Spleen (tissue), 11 donors: ENCODE measurements at regions not wholly inside any gene's neighbourhood (a gene's known extent, or its start where the extent isn't known, plus 50 kb on each side); places are given as distances from the start of the nearest gene placed in this dataset.

Experiments
- DNase-seq: peaks from one replicate; pipeline ENCODE4 v3.0.0-alpha.2; 2020
- H3K27ac ChIP-seq, 8 donors: fragments of 200-600 bp; sonication (generic) in 7 of 8; 1 replicate in 4 of 8; 2 replicates in 4 of 8; pipeline versions ENCODE4 v1.5.0 to v1.8.0; 2016 to 2021; ENCODE audit warnings: inconsistent platforms in 4 of 8, mild to moderate bottlenecking in 4 of 8, moderate library complexity in 1 of 8
- H3K27me3 ChIP-seq, 7 donors: fragments of 200-600 bp; sonication (generic) in 6 of 7; replicated peaks in 1 of 7; 1 replicate in 4 of 7; 2 replicates in 3 of 7; pipeline versions ENCODE4 v1.5.0 to v1.8.0; 2016 to 2021; ENCODE audit warnings: inconsistent platforms in 3 of 7, mild to moderate bottlenecking in 1 of 7
- H3K36me3 ChIP-seq, 6 donors: fragments of 200-600 bp; sonication (generic) in 5 of 6; 1 replicate in 4 of 6; 2 replicates in 2 of 6; pipeline versions ENCODE4 v1.5.0 to v1.8.0; 2016 to 2021; ENCODE audit warnings: inconsistent platforms in 2 of 6
- H3K4me1 ChIP-seq, 6 donors: fragments of 200-600 bp; sonication (generic) in 5 of 6; 1 replicate in 3 of 6; 2 replicates in 3 of 6; pipeline versions ENCODE4 v1.5.0 to v1.8.0; 2016 to 2021; ENCODE audit warnings: inconsistent platforms in 3 of 6
- H3K4me3 ChIP-seq, 8 donors: fragments of 200-600 bp; sonication (generic) in 7 of 8; 1 replicate in 4 of 8; 2 replicates in 4 of 8; pipeline versions ENCODE4 v1.5.0 to v1.8.0; 2016 to 2021; ENCODE audit warnings: inconsistent platforms in 4 of 8, mild to moderate bottlenecking in 4 of 8, moderate library complexity in 2 of 8
- H3K9me3 ChIP-seq, 8 donors: fragments of 200-600 bp; sonication (generic) in 7 of 8; 1 replicate in 4 of 8; 2 replicates in 4 of 8; pipeline versions ENCODE4 v1.5.0 to v1.8.0; 2016 to 2021; ENCODE audit warnings: inconsistent platforms in 4 of 8
- CTCF ChIP-seq, 11 experiments: fragments of 200-600 bp in 7 of 11; fragments of 450-650 bp in 4 of 11; sonication (generic) in 4 of 11; IDR thresholded peaks in 8 of 11; conservative IDR thresholded peaks in 3 of 11; 1 replicate in 7 of 11; 2 replicates in 4 of 11; pipeline versions ENCODE4 v1.4.0 to v1.8.0; 2016 to 2021; ENCODE audit warnings: antibody characterized with exemption in 11 of 11, inconsistent platforms in 4 of 11, mild to moderate bottlenecking in 1 of 11
- POLR2A ChIP-seq, 3 donors: fragments of 450-650 bp; IDR thresholded peaks; one replicate each; pipeline ENCODE4 v1.5.1; 2017; ENCODE audit warnings: antibody characterized with exemption in 3 of 3, mild to moderate bottlenecking in 1 of 3
- POLR2AphosphoS5 ChIP-seq, 3 donors: sonication (generic); formaldehyde crosslinking; IDR thresholded peaks; one replicate each; pipeline ENCODE4 v1.5.1; 2017; ENCODE audit warnings: antibody characterized with exemption in 3 of 3
- WGBS, 5 donors: extraction: QIAGEN DNeasy Blood & Tissue Kit in 3 of 5; methylation state at CpG; one replicate each; pipeline versions ENCODE4 v1.1.5 to v1.1.7; 2013 to 2018; 5-methylcytosine and 5-hydroxymethylcytosine counted together
- intact Hi-C: fragments of 100-400 bp; cut with DNase I; formaldehyde crosslinking; loops from one replicate; pipeline ENCODE4 v1.15.0; 2023; ENCODE audit warnings: low total_unique reads
- donor health status: healthy with polysubstance abuse.
- donor health status: DM: no; HTN: no; CAD: no; lungs with moderate emphysema.
- donor health status: DM: no; HTN: no; CAD: no.
- donor health status: Bipolar disorder and iron deficiency.
- donor health status: healthy.
- donor health status: DM: no; HTN: no; CAD: no.
- donor health status: DM: yes; HTN: yes; CAD: no.

- Histone ChIP-seq H3K4me1 (no peaks in the 10 kb centered on the region), H3K27me3 (no peaks in the 10 kb centered on the region), H3K4me3 (no peak overlapping the region), H3K9me3 (peaks cover 0 to 5% (median 0%) of the 10 kb centered on the region in 8 donors), H3K27ac (no peak overlapping the region), H3K36me3 (no peaks in the 10 kb centered on the region)
- intact Hi-C loops = no loop called here
- no peak for DNase-seq
- TF ChIP-seq POLR2A (IDR thresholded peaks at IDR 0.05) (no peak), POLR2AphosphoS5 (IDR thresholded peaks at IDR 0.05) (no peak), CTCF (IDR thresholded peaks at IDR 0.05 in 8 of 11, conservative IDR thresholded peaks at IDR 0.05 in 3 of 11) (no peak)
- 30 to 44% (median 39%) methylated on average over 2 of the region's 2 CpGs for WGBS, 5 donors
Measured at GRCh38 chr18:30652387-30652786, 390.2 kb downstream of the DSC3 start.

- H3K9me3 ChIP-seq = no peaks in the 10 kb centered on the region
- TF ChIP-seq CTCF (IDR thresholded peaks at IDR 0.05 in 8 of 11, conservative IDR thresholded peaks at IDR 0.05 in 3 of 11) = no peak
- no peak for TF ChIP-seq POLR2AphosphoS5 (IDR thresholded peaks at IDR 0.05)
- TF ChIP-seq POLR2A (IDR thresholded peaks at IDR 0.05) = no peak
- intact Hi-C loops = no loop called here
- DNase-seq = no peak
- no peak overlapping the region for H3K27ac ChIP-seq
- no peaks in the 10 kb centered on the region for H3K27me3 ChIP-seq
- no peak overlapping the region for H3K4me3 ChIP-seq
- H3K36me3 ChIP-seq = no peaks in the 10 kb centered on the region
- no peaks in the 10 kb centered on the region for H3K4me1 ChIP-seq
Measured at GRCh38 chr18:30650499-30650898, 392.0 kb downstream of the DSC3 start.

- Histone ChIP-seq H3K27me3 (no peaks in the 10 kb centered on the region), H3K27ac (no peak overlapping the region), H3K36me3 (no peaks in the 10 kb centered on the region), H3K9me3 (peaks cover 0 to 6% (median 0%) of the 10 kb centered on the region in 8 donors), H3K4me1 (no peaks in the 10 kb centered on the region), H3K4me3 (no peak overlapping the region)
- no peak for TF ChIP-seq CTCF (IDR thresholded peaks at IDR 0.05 in 8 of 11, conservative IDR thresholded peaks at IDR 0.05 in 3 of 11)
- TF ChIP-seq POLR2A (IDR thresholded peaks at IDR 0.05) = no peak
- no peak for TF ChIP-seq POLR2AphosphoS5 (IDR thresholded peaks at IDR 0.05)
- no peak for DNase-seq
- intact Hi-C loops = no loop called here
Measured at GRCh38 chr18:30644158-30644557, 398.4 kb downstream of the DSC3 start.

- no peaks in the 10 kb centered on the region for H3K27me3 ChIP-seq
- no peak overlapping the region for H3K27ac ChIP-seq
- no peaks in the 10 kb centered on the region for H3K36me3 ChIP-seq
- H3K9me3 ChIP-seq = peaks cover 0 to 11% (median 2%) of the 10 kb centered on the region in 8 donors
- DNase-seq = no peak
- H3K4me3 ChIP-seq = no peak overlapping the region
- no peak for TF ChIP-seq POLR2AphosphoS5 (IDR thresholded peaks at IDR 0.05)
- TF ChIP-seq POLR2A (IDR thresholded peaks at IDR 0.05) = no peak
- TF ChIP-seq CTCF (IDR thresholded peaks at IDR 0.05 in 8 of 11, conservative IDR thresholded peaks at IDR 0.05 in 3 of 11) = no peak
- intact Hi-C loops = no loop called here
- 77 to 91% (median 85%) methylated on average over 4 of the region's 4 CpGs for WGBS, 5 donors
- no peaks in the 10 kb centered on the region for H3K4me1 ChIP-seq
Measured at GRCh38 chr18:30639361-30639760, 403.2 kb downstream of the DSC3 start.
